Activated CD8-positive, alpha-beta memory T cell treated with anti-CD3 and anti-CD28 coated beads, Interleukin-2, amount 50 U/mL, for 4 hours (primary cell): ENCODE measurements at regions not wholly inside any gene's neighbourhood (a gene's known extent, or its start where the extent isn't known, plus 50 kb on each side); places are given as distances from the start of the nearest gene placed in this dataset.
"Not testable (repeated sequence)": the region's sequence is repeated elsewhere in the genome, so short reads cannot be mapped to it uniquely, and the experiment has no call there.

Experiments used
- DNase-seq: peaks from one replicate; pipeline ENCODE4 v3.0.0-alpha.2; 2020

DNA sequence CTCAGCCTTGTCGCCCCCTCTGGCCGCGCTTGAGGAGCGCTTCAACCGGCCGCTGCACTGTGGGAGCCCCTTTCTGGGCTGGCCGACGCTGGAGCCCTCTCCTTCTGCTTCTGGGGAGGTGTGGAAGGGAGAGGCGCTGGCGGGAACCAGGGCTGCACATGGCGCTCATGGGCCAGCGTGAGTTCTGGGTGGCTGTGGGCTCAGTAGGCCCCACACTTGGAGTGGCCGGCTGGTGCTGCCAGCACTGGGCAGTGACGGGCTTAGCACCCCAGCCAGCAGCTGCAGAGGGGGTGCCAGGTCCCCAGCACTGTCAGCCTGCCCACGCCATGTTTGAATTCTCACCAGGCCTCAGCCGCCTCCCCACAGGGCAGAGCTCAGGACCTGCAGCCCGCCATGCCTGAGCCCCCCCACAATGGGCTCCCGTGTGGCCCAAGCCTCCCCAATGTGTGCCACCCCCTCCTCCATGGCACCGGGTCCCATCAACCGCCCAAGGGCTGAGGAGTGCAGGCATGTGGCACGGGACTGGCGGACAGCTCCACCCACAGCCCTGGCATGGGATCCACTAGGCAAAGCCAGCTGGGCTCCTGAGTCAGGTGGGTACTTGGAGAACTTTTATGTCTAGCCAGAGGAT, 615.2 kb downstream of the TRIML1 start:
- DNase-seq: no peak

GRCh38 chr4:188767496-188767895, 628.3 kb downstream of the TRIML1 start:
- no peak for DNase-seq

- DNase-seq: no peak
Measured at GRCh38 chr4:188778905-188779304, 639.7 kb downstream of the TRIML1 start.

DNA sequence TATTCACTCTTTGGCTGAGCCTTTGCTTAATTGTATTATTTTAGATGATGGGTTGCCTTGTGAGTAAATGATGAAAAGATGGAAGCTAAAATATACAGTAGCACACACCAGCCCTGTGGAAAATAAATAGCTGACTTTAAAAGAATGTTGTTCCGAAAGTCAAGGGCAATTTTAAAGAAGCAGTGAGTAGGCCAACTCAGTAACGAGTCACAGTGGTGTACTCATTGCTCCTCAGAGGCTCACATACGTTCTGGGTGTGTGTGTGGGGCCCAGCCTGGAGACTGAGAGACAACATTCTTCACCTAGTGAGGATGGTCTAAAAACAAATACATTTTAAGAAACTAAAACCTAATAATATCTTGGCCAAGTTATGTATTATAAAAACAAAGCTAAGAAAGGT, 640.3 kb downstream of the TRIML1 start:
- no peak for DNase-seq

DNA sequence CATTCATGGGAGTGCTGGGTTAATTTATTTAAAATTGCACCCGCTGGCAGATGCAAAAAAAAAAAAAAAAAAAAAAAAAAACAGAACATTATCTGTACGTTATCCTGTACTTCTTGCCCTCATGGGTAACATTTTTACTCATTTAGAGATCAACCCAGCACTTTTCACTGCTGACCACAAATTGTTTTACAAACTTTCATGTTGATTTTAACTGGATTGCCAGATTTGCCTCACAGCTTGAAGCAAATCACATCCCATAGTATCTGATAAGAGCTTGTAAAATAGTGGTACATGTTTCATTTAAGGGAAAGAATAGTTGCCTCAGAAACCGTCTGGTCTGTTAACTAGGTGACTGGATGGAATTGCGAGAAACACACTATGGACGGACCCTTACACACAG, 640.8 kb downstream of the TRIML1 start:
- no peak for DNase-seq

GRCh38 chr4:188780686-188781085, 641.4 kb downstream of the TRIML1 start:
- no peak for DNase-seq

DNA sequence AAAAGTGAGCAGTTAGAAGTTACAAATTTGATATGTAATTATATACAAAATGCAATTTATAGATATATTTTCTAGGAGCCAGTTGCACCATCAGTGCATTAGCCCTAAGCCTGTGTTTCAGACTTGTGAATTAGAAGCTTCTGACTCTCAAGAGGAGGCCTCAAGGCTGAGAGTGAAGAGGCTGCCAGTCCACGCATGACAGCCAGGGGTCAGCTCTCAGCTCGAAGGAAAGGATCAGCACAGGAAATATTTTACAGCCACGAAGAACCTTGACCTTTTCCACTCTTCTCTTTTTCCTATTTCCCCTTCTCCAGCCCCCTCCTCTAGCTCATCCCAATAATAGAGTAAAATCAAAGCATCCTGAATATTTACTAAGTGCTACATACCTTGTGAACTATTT, 642.4 kb downstream of the TRIML1 start:
- DNase-seq: no peak

GRCh38 chr4:188783175-188783574, 643.9 kb downstream of the TRIML1 start:
- no peak for DNase-seq

DNA sequence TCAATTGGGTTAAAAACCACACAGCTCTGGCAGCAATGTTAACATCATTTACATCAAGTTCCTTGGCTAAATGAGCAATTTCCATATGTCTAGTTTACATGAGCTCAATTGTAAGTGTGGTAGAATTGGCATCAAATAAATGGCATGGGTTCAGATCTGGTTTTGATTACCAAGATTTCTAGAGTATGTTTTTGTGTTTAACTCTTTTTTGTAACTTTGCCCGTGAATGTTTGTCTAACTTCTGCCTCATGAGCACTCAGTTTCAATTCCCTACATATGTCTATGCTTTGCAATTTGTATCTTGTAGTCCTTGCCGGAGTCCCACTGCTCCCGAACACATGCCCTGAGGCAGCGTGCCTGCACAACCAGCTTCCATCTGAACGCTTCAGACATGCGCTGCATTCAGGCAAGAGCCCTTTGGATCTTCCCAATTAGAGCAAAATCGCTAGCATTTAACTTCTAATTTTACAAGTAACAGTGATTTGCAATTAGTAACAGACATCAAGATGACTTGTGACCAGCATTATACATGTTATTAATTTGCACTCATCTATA, 644.4 kb downstream of the TRIML1 start:
- no peak for DNase-seq

DNA sequence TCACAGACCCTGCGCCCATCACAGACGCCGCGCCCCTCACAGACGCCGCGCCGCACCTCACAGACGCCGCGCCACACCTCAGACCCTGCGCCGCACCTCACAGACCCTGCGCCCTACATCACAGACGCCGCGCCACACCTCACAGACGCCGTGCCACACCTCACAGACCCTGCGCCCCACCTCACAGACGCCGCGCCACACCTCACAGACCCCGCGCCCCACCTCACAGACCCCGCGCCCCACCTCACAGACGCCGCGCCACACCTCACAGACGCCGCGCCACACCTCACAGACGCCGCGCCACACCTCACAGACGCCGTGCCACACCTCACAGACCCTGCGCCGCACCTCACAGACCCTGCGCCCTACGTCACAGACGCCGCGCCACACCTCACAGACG, 657.4 kb downstream of the TRIML1 start:
- DNase-seq: not testable (repeated sequence)

DNA sequence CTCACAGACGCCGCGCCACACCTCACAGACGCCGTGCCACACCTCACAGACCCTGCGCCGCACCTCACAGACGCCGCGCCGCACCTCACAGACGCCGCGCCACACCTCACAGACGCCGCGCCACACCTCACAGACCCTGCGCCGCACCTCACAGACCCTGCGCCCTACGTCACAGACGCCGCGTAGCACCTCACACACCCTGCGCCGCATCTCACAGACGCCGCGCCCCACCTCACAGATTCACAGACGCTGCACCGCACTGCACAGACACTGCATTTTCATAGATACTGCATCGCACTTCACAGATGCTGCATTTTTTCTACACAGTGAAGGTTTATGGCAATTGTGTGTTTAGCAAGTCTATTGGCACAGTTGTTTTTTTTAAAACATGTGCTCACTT, 657.8 kb downstream of the TRIML1 start:
- DNase-seq: not testable (repeated sequence)

DNA sequence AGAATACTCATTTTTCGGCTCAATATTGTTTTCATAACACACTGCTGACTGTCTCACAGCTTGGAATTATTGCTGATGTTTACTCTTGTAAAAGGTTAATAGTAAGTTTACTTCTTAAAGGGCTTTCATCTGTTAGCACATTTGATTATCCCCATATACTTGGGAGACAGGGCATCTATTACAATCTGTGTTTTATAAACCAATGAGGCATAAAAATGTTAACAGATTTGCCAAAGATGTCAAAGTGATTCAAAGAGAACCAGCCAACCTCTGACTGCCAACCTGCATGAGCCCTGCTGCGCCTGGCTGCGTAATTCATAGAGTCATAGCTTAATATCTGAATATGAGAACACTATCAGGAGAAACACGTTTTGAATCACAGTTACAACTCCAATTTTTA, 665.6 kb downstream of the TRIML1 start:
- DNase-seq: no peak

- DNase-seq: no peak
Measured at GRCh38 chr4:188811121-188811520, 671.9 kb downstream of the TRIML1 start.

GRCh38 chr4:188812644-188813043, 673.4 kb downstream of the TRIML1 start:
- DNase-seq: no peak

DNA sequence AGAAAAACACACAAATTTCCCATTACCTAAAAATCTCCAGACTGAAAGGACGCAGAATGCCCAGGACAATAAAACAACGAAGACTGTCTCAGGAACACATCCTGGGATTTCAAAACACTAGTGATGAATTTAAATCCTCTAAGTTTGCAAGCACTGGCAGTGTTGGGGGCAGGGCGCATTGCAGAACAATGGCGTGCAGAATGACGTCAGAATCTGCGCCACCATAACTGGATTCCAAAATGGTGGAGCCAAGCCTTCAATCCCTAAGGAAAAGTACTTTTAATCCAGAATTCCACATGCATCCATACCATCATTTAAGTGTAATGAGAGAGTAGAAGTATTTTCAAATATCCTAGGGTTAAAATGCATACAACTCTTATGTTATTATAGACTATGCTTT, 679.1 kb downstream of the TRIML1 start:
- DNase-seq: no peak

GRCh38 chr4:188819233-188819632, 680.0 kb downstream of the TRIML1 start:
- DNase-seq: no peak

DNA sequence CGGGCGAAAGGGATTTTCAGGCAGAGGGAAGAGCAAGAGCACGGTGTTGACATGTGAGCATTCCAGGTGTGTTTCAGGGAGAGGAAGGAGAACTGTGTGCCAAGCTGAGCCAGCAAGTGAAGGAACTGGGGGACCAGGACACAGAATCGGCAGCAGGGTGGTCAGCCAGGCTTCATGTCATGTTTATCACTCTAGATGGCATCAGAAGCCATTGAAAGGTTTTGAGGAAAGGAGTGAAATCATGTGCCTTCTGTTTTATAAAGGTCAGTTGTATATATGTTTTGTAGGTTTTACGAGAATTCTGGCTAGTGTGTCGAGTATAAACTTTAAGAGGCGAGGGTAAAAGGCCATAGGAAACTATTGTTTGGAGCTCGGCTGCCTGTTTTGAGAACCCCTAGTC, 682.3 kb downstream of the TRIML1 start:
- DNase-seq: no peak

DNA sequence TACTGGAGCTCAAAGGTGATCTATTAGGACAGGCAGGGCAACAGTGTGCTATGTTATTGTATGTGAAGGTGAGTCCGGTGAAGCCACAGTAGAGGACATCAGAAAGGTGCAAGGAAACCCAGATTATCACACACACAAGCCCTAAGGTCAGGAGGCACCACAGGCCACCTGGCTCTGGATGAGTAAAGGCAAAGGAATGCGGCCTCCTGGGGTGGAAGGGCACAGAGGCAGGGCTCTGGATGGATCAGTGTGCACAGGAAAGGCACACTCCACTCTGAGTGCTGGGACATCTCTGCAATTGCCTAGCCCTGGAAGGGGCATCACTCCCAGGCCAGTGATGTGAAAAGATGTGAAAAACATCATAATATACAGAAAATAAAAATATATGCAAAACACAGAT, 683.5 kb downstream of the TRIML1 start:
- DNase-seq: no peak

DNA sequence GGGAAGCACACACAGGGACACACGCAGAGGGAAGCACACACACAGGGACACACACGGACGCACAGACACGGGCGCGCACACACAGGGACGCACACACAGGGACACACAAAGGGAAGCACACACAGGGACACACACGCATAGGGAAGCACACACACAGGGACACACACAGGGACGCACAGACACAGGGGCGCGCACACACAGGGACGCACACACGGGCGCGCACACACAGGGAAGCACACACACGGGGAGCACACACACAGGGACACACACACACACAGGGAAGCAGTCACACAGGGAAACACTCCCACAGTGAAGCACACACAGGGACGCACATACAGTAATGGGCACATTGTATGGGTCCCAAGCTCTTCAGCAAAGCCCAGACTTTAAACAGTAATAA, 685.3 kb downstream of the TRIML1 start:
- no peak for DNase-seq

GRCh38 chr4:188826393-188826792, 687.2 kb downstream of the TRIML1 start:
- no peak for DNase-seq

- DNase-seq: no peak
Measured at GRCh38 chr4:188839704-188840103, 700.5 kb downstream of the TRIML1 start.

GRCh38 chr4:188841523-188841922, 702.3 kb downstream of the TRIML1 start:
- DNase-seq: no peak

- DNase-seq: no peak
Measured at GRCh38 chr4:188854436-188854835, 715.2 kb downstream of the TRIML1 start.

DNA sequence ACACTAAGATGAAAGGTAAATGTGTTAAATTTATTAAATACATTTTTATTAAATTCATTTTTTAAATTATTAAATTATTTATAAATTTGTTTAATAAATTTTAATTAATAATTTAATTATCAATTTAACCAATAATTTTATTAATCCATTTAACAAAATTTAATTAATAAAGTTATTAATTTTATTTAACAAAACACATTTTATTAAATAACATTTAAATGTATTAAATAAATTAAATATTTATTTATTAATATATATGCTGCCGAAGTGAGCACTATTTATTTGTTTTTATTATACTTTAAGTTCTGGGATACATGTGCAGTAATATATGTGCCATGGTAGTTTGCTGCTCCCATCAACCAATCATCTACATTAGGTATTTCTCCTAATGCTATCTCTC, 719.5 kb downstream of the TRIML1 start:
- DNase-seq: no peak

- DNase-seq: no peak
Measured at GRCh38 chr4:188864741-188865140, 725.5 kb downstream of the TRIML1 start.
